ENCODE measurements at regions not wholly inside any gene's neighbourhood (a gene's known extent, or its start where the extent isn't known, plus 50 kb on each side); places are given as distances from the start of the nearest gene placed in this dataset.
A peak's percentile ranks its signal among the peaks of the same experiment; 100 is the strongest.
"Not testable (repeated sequence)": the region's sequence is repeated elsewhere in the genome, so short reads cannot be mapped to it uniquely, and the experiment has no call there.

DNA sequence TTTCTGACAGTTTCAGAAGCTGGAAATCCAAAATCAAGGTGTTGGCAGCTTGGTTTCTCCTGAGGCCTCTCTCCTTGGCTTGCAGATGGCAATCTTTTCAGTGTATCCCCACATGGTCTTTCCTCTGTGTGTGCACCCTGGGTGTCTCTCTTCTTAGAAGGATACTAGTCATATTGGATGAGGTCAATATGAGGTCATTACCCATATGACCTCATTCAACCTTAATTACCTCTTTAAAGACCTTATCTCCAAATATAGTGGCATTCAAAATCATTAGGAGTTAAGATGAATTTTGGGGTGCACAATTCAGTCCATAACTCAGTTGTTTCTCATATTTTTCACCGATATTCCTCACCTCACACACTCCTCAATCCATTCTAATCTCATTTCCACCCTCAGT is 92.4 kb upstream of the TGM3 start:
- DNase-seq (ENCODE audit: low read depth), result no peak

DNA sequence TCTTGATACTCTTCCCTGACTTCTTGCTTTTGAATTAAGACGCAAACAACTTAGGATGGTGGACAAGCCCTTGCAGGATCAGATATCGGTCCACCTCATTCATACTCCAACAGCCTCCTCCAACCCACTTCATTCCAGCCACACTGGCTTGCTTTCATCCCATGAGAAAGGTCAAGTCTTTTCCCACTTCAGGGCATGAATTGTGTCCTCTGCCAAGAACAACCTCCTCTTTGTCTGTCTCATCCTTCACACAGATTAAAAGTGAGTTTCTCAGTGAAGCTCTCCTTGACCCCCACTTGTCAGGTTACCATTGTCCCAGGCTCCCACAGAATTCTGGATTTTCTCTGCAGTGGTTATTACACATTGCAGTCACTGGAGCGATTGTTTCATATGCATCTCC is 91.8 kb upstream of the TGM3 start:
- no peak for DNase-seq (ENCODE audit: low read depth)

DNA sequence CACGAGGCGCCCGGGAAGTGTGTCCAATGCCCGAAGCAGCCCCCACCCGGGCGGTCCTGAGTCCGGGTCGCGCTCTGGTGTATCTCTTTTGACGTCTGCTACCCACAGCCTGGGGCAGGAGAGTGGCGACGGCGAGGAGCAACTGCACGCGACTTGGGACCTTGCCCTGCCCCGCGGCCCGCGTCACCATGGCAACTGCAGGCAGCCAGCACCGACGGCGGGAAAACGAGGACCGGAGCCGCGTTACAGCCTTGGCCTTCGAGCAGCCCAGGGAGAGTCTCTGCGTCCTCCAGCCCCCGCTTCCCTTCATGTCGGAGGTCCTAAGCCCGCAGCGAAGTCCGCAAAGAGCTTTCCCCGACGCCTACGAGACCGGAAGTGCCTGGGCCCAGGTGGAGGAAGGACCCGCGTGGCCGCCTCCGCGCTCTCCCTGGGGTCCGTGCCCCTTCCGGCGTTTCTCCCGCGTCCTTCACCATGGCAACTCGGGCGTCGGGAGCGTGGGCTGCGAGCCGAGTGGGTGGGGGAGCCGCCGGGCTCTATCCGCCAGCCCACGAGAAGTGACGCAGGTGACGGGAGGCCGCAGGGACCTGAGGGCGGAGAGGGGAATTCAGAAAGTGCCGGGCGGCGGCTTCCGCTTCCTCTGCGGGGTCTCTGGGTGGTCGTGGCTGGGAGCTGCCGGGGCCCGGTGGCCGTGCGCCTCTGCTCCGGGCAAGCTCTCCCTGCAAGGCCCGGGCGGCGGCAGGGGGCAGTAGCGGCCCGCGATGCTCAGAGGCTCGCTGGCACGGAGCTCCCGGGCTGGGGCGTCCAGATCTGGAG is 88.6 kb upstream of the TGM3 start:
- no peak for DNase-seq (ENCODE audit: low read depth)

DNA sequence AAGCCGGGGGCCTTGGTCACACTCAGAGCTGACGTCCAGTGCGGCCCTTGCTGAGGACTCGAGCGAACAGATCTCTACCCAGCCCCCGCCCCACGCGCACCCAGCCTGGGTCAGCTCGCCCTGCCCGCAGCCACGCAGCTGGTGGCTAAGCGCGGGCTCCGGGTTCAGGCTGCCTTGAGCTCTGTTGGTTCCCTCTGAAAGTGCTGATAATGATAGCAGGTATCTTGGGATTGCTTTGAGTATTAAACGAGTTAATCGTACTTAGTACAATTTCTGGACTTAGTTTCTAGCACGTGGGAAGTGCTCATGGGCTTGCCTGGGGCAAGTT is 88.1 kb upstream of the TGM3 start:
- no peak for DNase-seq (ENCODE audit: low read depth)

DNA sequence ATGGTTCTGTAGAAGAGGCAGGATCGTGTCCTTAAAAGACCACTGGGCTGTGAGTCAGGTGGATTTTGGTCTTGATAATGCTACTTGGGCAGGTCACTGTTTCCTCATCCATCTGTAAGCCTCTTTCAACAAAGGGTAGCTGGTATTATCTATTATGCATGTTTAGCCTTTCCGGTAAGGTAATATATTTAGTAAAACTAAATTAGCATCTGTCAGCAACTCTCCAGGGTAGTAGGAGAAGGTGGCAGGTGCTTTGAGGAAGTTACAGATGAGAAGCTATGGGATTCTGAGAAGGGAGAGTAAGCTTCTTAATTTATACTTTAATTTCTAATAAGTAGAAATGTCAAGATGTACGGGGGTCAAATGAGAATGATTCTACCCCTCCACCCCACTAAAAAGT is 86.9 kb upstream of the TGM3 start:
- DNase-seq (ENCODE audit: low read depth), result no peak

DNA sequence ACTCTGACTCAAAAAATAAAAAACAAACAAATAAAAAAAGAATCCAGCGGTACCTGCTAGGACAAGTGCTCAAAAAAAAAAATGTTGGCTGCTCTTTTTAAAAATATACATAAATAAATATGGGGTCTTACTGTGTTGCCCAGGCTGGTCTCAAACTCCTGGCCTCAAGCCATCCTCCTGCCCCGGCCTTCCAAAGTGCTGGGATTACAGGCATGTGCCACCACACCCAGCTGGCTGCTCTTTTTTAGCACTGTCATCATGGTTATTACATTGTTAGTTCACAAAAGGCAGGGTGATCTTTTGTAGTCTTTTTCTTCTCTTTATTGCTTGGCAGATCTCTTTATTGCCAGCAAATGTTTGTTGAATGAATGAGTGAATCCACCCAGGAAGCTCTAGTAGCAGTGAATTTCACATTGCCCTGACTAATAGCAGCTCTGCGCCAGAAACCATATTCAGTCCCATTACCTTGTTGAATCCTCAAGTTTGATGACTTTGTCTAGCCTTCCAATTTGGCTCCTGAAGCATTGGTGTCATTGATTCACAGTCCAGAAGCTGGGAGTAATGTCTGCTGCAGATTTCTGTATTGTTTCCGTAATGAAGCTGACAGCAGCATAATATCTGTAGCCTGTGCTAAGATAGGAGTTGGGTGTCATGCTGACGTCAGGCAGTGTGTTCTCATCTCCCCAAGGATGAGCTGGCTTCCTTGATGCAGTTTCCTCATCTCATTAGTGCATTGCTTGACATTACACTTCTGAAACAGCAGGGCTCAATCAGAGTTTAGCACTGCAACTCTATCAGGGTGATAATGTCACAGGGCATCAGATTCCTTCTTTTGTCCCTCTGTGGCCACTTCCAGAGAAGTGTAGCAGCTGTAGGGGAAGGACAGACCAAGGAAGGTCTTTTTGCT is 84.9 kb upstream of the TGM3 start:
- peak; percentile 80 for DNase-seq (ENCODE audit: low read depth)

DNA sequence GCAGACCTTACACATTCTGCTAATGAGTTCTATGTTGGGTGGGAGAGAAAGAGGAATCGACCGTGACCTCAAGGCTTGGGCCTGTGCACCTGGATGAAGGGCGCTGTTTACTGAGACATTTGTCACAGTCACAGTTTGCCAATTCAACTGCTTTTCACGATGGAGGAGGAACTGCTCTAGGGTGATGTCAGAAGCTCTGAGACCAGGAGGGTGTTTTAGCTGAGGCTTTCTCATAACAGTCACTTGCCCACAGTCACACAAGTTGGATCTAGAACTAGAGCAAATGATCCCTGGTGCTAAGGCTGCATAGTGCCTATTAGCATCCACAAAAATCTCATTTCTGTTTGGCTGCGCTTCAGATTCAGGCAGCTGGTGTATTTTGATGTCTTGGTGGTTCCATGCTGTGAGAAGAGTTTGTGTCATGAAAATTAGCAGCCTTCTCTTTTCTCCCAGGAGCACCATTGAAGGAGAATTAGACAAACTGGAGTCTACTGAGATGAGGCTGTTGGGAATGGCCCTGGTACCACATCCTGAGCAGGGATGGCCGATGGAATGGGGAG is 83.3 kb upstream of the TGM3 start:
- DNase-seq (ENCODE audit: low read depth), result no peak

DNA sequence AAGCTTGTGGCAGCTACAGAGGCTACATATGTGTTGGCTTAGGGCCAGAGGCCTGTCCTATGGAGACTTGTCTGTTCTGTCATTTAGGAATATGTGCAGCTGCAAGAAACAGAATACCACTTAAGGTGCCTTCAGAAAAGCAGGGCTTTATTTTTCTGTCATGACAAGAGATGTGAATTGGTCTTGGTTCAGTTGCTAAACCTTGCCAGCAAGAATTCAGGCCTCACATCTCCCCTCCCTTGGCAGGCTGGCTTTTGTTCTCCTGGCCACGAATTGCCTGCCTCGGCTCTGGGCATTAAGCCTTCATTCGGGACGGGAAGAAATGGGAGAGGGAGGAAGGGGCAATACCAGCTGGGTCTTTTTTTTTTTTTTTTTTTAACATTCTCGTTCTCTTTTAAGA is 82.4 kb upstream of the TGM3 start:
- DNase-seq (ENCODE audit: low read depth), result no peak

DNA sequence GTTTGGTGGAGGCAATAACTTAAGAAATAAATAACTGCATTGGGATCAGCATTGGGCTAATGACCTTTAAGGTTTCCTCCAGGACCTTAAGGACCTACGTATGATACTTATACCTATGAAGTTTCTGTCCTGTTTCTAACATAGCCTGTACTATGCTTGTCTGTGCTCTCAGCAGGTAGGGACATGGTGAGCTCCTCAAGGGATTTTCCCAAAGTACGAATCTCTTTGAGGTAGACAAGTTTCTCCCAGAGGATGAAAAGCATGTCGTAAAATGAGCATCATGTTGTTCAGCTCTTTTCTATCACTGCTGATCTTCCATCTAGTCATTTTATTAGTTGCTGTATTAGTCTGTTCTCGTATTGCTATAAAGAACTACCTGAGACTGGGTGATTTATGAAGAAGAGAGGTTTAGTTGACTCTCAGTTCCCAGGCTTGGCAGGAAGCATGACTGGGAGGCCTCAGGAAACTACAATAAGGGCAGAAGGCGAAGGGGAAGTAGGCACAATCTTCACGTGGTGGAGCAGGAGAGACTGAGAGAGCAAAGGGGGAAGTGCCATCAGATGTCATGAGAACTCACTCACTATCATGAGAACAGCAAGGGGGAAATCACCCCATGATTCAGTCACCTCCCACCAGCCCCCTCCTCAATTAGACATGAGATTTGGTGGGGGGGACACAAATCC is 77.8 kb upstream of the TGM3 start:
- DNase-seq (ENCODE audit: low read depth), result no peak

DNA sequence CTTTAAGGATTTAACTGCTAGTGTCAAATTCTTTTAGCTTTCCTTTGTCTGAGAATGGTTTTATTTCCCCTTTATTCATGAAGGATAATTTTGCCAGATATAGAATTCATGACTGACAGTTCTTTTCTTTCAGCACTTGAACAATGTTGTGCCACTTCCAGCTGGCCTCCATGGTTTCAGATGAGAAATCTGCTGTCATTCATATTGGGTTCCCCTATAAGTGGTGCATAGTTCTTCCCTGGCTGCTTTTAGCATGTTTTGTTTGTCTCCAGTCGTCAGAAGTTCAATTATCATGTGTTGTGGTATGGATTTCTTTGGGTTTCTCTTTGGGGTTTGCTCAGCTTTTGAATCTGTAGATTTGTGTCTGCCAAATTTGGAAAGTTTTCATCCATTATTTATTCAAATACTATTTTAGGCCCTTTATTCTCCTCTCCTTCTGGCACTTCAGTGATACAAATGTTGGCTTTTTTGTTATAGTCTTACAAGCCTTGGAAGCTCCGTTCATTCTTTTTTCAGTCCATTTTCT is 76.3 kb upstream of the TGM3 start:
- no peak for DNase-seq (ENCODE audit: low read depth)

DNA sequence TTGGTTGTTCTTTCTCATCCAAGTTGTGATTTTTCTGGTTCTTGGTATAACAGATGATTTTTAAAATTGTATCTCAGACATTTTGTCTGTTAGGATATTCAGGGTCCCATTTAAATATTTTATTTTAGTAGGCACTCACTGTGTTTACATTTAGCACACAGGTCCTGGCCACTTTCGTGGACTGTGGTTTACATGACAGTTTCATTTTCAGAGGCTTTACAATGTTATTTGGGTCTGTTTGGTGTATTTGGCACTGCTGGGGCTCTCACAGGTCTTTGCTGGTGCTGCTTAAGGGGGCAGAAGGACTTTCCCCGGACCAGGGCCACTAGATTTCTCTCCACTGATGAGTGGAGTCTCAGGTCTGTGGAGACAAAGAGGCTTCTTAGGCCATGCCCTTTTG is 75.5 kb upstream of the TGM3 start:
- DNase-seq (ENCODE audit: low read depth), result no peak

DNA sequence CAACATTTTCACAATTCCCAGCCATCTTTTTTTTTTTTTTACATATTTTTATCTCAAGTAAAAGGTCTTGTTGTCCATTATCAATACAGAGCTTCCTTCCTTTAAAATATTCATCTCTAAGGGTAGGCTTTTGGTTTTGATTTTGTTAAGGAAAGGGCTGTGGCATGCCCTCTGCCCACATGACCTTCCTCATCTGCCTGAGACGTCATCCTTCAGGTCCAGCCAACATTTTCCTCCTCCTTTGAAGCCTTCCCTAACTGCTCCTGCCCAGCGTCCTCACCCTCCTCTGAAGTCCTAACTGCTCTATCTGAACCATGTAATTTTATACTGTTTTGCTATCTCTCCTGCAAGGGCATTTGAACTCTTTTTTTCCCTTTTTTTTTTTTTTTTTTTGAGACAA is 73.9 kb upstream of the TGM3 start:
- no peak for DNase-seq (ENCODE audit: low read depth)

DNA sequence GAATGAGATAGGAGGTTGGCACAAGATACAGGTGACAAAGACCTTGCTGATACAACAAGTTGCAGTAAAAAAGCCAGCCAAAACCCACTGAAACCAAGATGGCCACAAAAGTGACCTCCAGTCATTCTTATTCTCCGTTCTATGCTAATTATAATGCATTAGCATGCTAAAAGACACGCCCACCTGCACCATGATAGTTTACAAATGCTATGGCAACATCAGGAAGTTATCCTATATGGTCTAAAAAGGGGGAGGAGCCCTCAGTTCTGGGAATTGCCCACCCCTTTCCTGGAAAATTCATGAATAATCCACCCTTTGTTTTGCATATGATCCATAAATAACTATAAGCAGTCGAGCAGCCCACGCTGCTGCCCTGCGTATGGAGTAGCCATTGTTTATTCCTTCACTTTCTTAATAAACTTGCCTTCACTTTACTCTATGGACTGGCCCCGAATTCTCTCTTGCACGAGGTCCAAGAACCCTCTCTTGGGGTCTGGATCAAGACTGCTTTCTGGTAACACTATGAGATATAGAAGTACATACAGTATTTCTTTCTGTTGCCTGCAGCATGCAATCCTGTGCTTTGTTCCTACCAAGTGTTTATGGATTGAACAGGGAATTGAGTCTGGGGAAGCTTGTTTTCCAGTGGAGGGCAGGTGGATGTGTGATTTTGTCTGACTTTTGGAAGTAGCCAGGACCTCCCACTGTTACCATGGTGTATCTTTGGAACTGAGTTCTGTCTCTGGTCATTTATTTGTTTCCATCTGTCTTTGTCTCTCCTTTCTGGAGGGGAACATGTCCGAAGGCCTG is 72.0 kb upstream of the TGM3 start:
- DNase-seq (ENCODE audit: low read depth), result no peak

DNA sequence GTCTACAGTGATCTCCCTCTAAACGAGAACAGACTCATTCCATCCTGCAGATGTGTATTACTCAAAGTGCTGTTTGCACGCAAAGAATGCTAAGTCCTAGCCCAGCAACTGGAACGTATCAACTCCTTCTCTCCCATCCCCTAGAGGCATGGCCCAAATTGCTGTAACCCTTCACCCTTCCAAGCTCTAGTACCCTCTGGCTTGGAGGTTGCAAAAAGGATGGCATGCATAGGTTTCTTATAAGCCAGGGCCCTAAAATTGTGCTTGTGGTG is 71.5 kb upstream of the TGM3 start:
- DNase-seq (ENCODE audit: low read depth), result no peak

DNA sequence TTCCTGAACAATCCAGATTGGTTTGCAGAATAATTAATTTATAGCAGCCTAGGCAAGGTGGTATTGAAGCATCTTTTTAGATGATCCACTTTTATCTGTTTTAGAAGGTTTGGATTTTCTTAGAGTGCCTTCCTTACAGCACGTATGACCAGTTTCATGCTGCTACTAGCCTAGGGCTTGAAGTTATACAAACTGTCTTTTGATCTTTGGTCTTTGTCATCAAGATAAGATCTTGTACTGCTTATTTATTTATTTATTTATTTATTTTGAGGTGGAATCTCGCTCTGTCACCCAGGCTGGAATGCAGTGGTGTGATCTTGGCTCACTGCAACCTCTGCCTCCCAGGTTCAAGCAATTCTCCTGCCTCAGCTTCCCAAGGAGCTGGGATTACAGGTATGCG is 68.5 kb upstream of the TGM3 start:
- DNase-seq (ENCODE audit: low read depth), result not testable (repeated sequence)

DNA sequence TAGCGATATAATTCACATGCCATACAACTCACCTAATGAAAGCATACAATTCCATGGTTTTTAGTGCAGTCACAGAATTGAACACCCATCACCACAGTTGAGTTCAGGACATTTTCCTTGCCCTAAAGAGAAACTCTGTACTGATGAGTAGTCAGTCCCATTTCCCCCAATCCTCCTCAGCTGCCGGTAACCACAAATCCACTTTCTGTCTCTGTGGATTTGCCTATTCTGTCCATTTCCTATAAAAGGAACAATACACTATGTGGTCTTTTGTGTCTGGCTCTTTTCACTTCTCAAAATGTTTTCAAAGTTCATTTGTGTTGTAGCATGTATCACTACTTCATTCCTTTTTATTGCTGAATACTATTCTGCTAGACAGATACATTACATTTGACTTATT is 67.9 kb upstream of the TGM3 start:
- DNase-seq (ENCODE audit: low read depth), result no peak

DNA sequence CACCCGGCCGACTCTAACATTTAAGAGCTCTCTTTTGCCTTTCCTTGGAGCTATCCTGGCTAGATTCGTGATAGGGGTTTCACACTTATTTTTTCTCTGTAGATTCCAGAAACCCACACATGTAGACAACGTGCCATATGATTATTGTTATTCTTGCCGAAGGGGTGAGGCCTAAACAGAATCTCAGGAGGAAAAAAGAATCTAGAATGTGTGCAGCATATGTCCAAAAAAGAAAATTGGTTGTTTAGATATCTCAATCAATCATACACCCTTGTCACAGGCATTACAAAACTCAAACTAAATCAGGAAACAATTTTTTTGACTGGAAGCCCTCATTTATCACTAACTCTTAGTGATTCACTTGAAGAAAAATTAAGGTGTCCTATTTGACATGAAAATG is 66.9 kb upstream of the TGM3 start:
- no peak for DNase-seq (ENCODE audit: low read depth)

DNA sequence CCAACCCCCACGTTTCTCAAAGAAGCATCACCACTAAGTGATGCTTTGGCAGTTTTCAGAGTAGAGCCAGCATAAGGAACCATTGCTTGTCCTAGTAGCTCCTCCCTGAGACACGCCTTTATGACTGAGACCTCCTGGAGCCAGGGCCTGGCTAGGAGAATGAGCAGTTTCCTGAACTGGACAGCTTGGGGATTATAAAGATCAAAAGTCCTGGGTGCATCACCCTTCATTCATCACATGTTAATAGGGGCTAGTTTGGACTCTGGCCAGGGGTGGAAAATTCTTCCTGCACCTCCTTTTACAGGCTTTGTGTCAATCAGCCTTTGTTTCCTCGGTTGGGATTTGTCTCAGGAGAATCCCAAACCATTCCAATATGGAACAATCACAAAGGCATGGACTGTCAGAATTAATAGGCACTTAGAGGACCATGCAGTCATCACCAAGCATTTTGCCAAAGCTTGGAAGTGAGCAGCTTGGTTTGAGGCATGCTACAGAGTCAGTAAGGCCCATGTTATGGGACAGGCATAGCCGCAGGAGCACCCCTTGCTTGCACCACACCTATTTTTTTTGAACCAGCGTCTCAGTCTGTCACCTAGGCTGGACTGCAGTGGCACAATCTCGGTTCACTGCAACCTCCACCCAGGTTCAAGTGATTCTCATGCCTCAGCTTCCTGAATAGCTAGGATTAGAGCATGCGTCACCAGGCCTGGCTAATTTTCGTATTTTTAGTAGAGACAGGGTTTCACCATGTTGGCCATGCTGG is 64.9 kb upstream of the TGM3 start:
- DNase-seq (ENCODE audit: low read depth), result no peak

DNA sequence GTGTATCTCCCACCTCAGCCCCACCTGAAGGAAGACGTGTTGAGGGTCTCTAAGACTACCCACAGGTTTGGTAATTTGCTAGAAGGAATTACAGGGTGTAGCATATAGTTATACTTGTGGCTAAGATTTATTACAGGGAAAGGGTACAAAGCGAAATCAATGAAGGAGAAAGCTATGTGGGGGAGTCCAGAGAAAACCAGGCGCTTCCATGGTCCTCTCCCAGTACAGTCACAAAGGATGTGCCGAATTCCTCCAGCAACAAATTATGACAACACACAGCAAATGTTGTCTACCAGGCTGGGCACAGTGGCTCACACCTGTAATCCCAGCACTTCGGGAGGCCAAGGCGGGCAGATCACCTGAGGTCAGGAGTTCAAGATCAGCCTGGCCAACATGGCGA is 64.1 kb upstream of the TGM3 start:
- no peak for DNase-seq (ENCODE audit: low read depth)

DNA sequence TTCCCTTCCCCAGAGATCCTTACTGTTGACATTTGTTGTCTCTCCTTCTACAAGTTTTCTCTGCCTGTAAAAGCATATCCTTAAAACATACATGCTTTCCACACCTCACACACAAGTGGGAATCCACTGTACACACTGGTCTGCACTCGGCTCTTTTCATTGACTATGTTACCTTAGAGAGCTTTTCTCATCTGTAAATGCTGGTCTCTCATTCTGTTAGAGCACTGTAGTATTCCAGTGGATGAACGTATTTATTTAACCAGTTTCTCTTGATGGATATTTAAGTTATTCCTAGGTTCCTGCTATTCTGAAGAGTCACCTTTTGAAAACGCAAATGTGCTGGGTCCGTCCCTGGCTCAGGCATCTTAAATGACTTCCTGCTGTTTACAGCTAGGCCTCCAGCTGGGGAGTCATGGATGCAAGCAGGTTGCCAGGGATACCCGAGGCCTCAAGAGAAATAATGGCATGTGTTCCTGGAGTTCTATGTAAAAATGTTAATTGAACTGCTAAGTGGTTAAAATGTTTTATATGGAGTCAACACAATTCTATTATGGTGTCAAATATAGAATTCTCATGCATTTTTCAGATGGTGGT is 61.1 kb upstream of the TGM3 start:
- no peak for DNase-seq (ENCODE audit: low read depth)

DNA sequence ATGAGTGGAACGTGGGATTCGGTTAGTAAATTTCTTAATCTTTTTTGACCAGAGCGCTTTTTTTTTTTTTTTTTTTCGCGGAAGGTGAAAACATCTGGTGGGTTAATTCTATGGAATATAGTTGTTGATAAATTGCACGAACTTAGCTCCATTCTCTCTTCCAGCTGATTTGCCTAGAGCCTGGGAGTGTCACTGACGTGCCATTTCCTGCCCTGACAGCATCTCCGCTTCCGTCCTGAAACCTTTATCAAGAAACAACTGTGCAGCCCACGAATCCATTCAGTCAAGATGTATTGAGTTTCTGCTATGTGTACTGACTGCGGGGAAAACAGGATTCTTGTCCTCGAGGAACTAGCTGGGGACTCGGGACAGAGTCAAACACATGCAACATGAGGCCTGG is 59.5 kb upstream of the TGM3 start:
- no peak for DNase-seq (ENCODE audit: low read depth)

Data from stromal cell of bone marrow (primary cell).